HG03520 (cell line): ENCODE measurements at regions not wholly inside any gene's neighbourhood (a gene's known extent, or its start where the extent isn't known, plus 50 kb on each side); places are given as distances from the start of the nearest gene placed in this dataset.
"Not testable (repeated sequence)": the region's sequence is repeated elsewhere in the genome, so short reads cannot be mapped to it uniquely, and the experiment has no call there.

Experiments
- ATAC-seq: cut with Tn5 transposase; IDR thresholded peaks from one replicate; pipeline ENCODE4 v1.9.1; 2021; ENCODE audit warnings: mild to moderate bottlenecking, moderate library complexity; ENCODE audit not compliant: unreplicated experiment

GRCh38 chrX:65831268-65831667, 163.8 kb downstream of the MSN start:
- no peak for ATAC-seq

GRCh38 chrX:65828599-65828998, 161.1 kb downstream of the MSN start:
- no peak for ATAC-seq

GRCh38 chrX:65825226-65825625, 157.8 kb downstream of the MSN start:
- ATAC-seq, result not testable (repeated sequence)

GRCh38 chrX:65821721-65822496, 154.5 kb downstream of the MSN start:
- peak; percentile 74 for ATAC-seq

- not testable (repeated sequence) for ATAC-seq
Observed at GRCh38 chrX:65819983-65820382, 152.5 kb downstream of the MSN start.

- no peak for ATAC-seq
Observed at GRCh38 chrX:65813245-65813644, 145.8 kb downstream of the MSN start.

GRCh38 chrX:65811558-65812228, 144.2 kb downstream of the MSN start:
- no peak for ATAC-seq
